VCaP (cell line): ENCODE measurements at regions not wholly inside any gene's neighbourhood (a gene's known extent, or its start where the extent isn't known, plus 50 kb on each side); places are given as distances from the start of the nearest gene placed in this dataset.

ENCODE experiments used
- H3K27ac ChIP-seq: fragments of 450-650 bp; 2 replicates; pipeline ENCODE4 v1.5.1; 2017
- CTCF ChIP-seq: fragments of 450-650 bp; conservative IDR thresholded peaks from 2 replicates; pipeline ENCODE4 v1.5.1; 2017; ENCODE audit warnings: mild to moderate bottlenecking, moderate library complexity

- no peak overlapping the region for H3K27ac ChIP-seq
- TF ChIP-seq CTCF, result no peak
Observed at GRCh38 chr10:6766131-6766801, 186.2 kb upstream of the PRKCQ start.

GRCh38 chr10:6763423-6763822 lies 183.3 kb upstream of the PRKCQ start:
- H3K27ac ChIP-seq, result no peak overlapping the region
- TF ChIP-seq CTCF, result no peak

DNA sequence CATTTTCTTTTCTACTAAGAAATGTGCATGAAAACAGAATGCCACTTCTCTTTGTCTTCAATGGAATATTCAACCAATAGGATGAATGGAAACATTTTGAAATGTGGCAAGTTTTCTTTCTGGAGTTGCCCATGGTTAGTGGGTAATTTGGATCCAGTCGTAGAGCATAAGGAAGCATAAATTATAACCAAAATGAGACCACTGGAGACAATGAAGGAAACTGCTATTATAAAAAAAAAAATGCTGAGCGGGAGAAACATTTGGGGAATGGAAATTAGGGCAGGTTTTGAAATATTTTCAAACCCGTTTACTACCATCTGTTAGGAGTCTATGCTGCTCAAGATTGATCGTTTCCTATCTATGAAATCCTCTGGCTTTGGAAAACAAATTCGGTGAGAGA lies 182.9 kb upstream of the PRKCQ start:
- no peak overlapping the region for H3K27ac ChIP-seq
- TF ChIP-seq CTCF, result no peak

- no peak overlapping the region for H3K27ac ChIP-seq
- no peak for TF ChIP-seq CTCF
Observed at GRCh38 chr10:6759961-6760360, 179.9 kb upstream of the PRKCQ start.

- TF ChIP-seq CTCF, result no peak
Observed at GRCh38 chr10:6757158-6757557, 177.1 kb upstream of the PRKCQ start.

GRCh38 chr10:6756716-6757115 lies 176.6 kb upstream of the PRKCQ start:
- no peak overlapping the region for H3K27ac ChIP-seq
- TF ChIP-seq CTCF, result no peak

More at GRCh38 chr10:6757158-6757557, 177.1 kb upstream of the PRKCQ start:
- H3K27ac ChIP-seq, result no peak overlapping the region

DNA sequence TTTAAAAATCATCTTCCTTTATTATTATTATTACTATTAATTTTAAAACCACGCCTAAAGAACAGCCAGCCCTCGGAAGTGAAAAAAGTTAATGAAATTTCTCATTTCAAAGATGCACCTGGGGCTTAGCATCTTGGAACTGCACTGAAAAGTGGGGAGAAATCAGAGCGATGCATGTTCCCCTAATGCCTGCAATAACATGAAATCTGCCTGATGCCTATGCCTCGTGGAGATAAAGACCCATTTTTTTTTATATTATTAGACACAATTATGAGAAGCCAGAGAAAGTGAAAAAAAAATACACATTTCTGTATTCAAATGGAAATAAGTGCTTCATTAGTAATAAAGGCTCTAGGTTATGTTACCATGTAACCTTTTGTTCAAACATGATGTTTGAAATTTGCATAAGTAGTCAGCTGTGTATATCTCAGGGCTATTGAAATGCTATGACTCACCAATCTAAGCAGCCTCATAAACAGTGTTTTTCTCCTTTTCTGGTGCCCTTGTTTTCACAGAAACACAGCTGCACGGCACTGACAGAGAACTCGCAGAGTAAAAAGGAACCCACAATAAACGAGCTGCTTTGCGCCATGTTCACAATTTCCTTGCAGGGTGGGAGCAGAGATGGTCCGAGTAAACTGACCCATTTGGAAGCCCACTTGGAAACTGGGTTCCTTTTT lies 175.8 kb upstream of the PRKCQ start:
- no peak for TF ChIP-seq CTCF
- H3K27ac ChIP-seq, result no peak overlapping the region
